AG04449 (cell line): ENCODE measurements at regions not wholly inside any gene's neighbourhood (a gene's known extent, or its start where the extent isn't known, plus 50 kb on each side); places are given as distances from the start of the nearest gene placed in this dataset.
"Not testable (repeated sequence)": the region's sequence is repeated elsewhere in the genome, so short reads cannot be mapped to it uniquely, and the experiment has no call there.

Experiments
- CTCF ChIA-PET: fragments of 350-600 bp; formaldehyde crosslinking; extraction: SDS; loops from one replicate; lab custom pipeline; 2021; ENCODE audit warnings: antibody characterized with exemption; lab: Yijun Ruan, JAX
- POLR2A ChIA-PET: fragments of 400-600, 350-600 bp; formaldehyde crosslinking; extraction: SDS; loops from one replicate; lab custom pipeline; 2020; ENCODE audit warnings: antibody characterized with exemption, inconsistent platforms; lab: Yijun Ruan, JAX
- DNase-seq: peaks from one replicate; pipeline ENCODE4 v3.0.0-alpha.2; 2010; ENCODE audit warnings: low read depth, low spot score
- H3K4me3 ChIP-seq: 2 replicates; pipeline ENCODE4 v1.5.1; 2011; ENCODE audit warnings: low read depth, mild to moderate bottlenecking, control low read depth, low read length
- CTCF ChIP-seq: IDR thresholded peaks from one replicate; pipeline ENCODE4 v1.5.1; 2011; ENCODE audit warnings: mild to moderate bottlenecking, moderate library complexity, low read length, control low read depth, inconsistent platforms; ENCODE audit not compliant: insufficient read depth; ENCODE audit errors: missing control alignments

- CTCF ChIA-PET: no interaction called here
- POLR2A ChIA-PET: no interaction called here
- no peak overlapping the region for H3K4me3 ChIP-seq
- TF ChIP-seq CTCF: no peak
- no peak for DNase-seq
These were observed 325.4 kb upstream of the SFSWAP start for GRCh38 chr12:131385313-131386166.

- no peak for TF ChIP-seq CTCF
- DNase-seq: no peak
- no peak overlapping the region for H3K4me3 ChIP-seq
- ChIA-PET CTCF (no interaction called here), POLR2A (no interaction called here)
These were observed 324.7 kb upstream of the SFSWAP start for GRCh38 chr12:131386167-131386521.

- no peak for DNase-seq
- H3K4me3 ChIP-seq: no peak overlapping the region
- CTCF ChIA-PET: no interaction called here
- POLR2A ChIA-PET: no interaction called here
- TF ChIP-seq CTCF: no peak
These were observed 324.1 kb upstream of the SFSWAP start for GRCh38 chr12:131386781-131387180.

- no peak for DNase-seq
- no peak overlapping the region for H3K4me3 ChIP-seq
- no peak for TF ChIP-seq CTCF
- CTCF ChIA-PET: no interaction called here
- POLR2A ChIA-PET: no interaction called here
These were observed 323.4 kb upstream of the SFSWAP start for GRCh38 chr12:131387281-131388163.

GRCh38 chr12:131388164-131389053, 322.5 kb upstream of the SFSWAP start:
- DNase-seq, POLR2A ChIA-PET, CTCF ChIA-PET: not testable (repeated sequence)

GRCh38 chr12:131389054-131390013, 321.6 kb upstream of the SFSWAP start:
- ChIA-PET POLR2A (no interaction called here), CTCF (no interaction called here)
- TF ChIP-seq CTCF: no peak

More at GRCh38 chr12:131388164-131389053, 322.5 kb upstream of the SFSWAP start:
- not testable (repeated sequence) for H3K4me3 ChIP-seq

More at GRCh38 chr12:131389054-131390013, 321.6 kb upstream of the SFSWAP start:
- DNase-seq: no peak
- H3K4me3 ChIP-seq: no peak overlapping the region
